Activated B cell treated with CpG ODN at 0.5 μM for 24 hours (primary cell): ENCODE measurements at regions not wholly inside any gene's neighbourhood (a gene's known extent, or its start where the extent isn't known, plus 50 kb on each side); places are given as distances from the start of the nearest gene placed in this dataset.

ENCODE experiments used
- ATAC-seq: fragments of 200-7000 bp; cut with Tn5 transposase; one replicate; pipeline ENCODE4 v1.10.0; 2021; ENCODE audit warnings: low read depth, mild to moderate bottlenecking, moderate library complexity
- CTCF ChIA-PET: fragments of 350-600 bp; sonication (Branson Sonifier 250); formaldehyde crosslinking; loops from one replicate; lab custom pipeline; 2021; ENCODE audit warnings: antibody characterized with exemption; lab: Charles Lee
- POLR2A ChIA-PET: fragments of 350-600 bp; sonication (Branson Sonifier 250); formaldehyde crosslinking; loops from one replicate; lab custom pipeline; 2021; ENCODE audit warnings: antibody characterized with exemption; lab: Charles Lee
- DNase-seq: peaks from one replicate; pipeline ENCODE4 v3.0.0; 2022
- H3K27ac Mint-ChIP-seq: one replicate; pipeline ENCODE4 v1.8.0; 2020; ENCODE audit warnings: mixed read lengths
- H3K27me3 Mint-ChIP-seq: one replicate; pipeline ENCODE4 v1.8.0; 2021; ENCODE audit warnings: mixed read lengths
- H3K36me3 Mint-ChIP-seq: one replicate; pipeline ENCODE4 v1.8.0; 2021; ENCODE audit warnings: low read depth, mixed read lengths
- H3K4me1 Mint-ChIP-seq: one replicate; pipeline ENCODE4 v1.8.0; 2021; ENCODE audit warnings: mixed read lengths
- H3K4me3 Mint-ChIP-seq: one replicate; pipeline ENCODE4 v1.8.0; 2020; ENCODE audit warnings: mild to moderate bottlenecking, mixed read lengths
- H3K9me3 Mint-ChIP-seq: one replicate; pipeline ENCODE4 v1.8.0; 2020; ENCODE audit warnings: mixed read lengths
- CTCF ChIP-seq: fragments of 200-600 bp; IDR thresholded peaks from one replicate; pipeline ENCODE4 v1.8.0; 2022; ENCODE audit warnings: antibody characterized with exemption, mild to moderate bottlenecking
- intact Hi-C: fragments of 100-400 bp; cut with micrococcal nuclease; formaldehyde crosslinking; loops from one replicate; pipeline ENCODE4 v1.15.1; 2024

- Mint-ChIP-seq H3K4me3 (no peak overlapping the region), H3K9me3 (no peaks in the 10 kb centered on the region), H3K4me1 (no peaks in the 10 kb centered on the region), H3K36me3 (no peaks in the 10 kb centered on the region), H3K27me3 (no peaks in the 10 kb centered on the region), H3K27ac (no peak overlapping the region)
- CTCF ChIA-PET: no interaction called here
- intact Hi-C loops: no loop called here
- no peak for DNase-seq
- POLR2A ChIA-PET: no interaction called here
- no peak for ATAC-seq
- TF ChIP-seq CTCF: no peak
These were observed 375.9 kb downstream of the NXPH1 start for GRCh38 chr7:8809320-8809719.

GRCh38 chr7:8817448-8818036, 384.1 kb downstream of the NXPH1 start:
- H3K4me3 Mint-ChIP-seq: no peak overlapping the region
- no peak for TF ChIP-seq CTCF
- no peaks in the 10 kb centered on the region for H3K36me3 Mint-ChIP-seq
- intact Hi-C loops: no loop called here
- ChIA-PET POLR2A (no interaction called here), CTCF (no interaction called here)
- ATAC-seq (no peak), DNase-seq (no peak)
- H3K27me3 Mint-ChIP-seq: no peaks in the 10 kb centered on the region
- no peak overlapping the region for H3K27ac Mint-ChIP-seq
- no peaks in the 10 kb centered on the region for H3K4me1 Mint-ChIP-seq
- H3K9me3 Mint-ChIP-seq: peaks cover 7% of the 10 kb centered on the region

- ATAC-seq: no peak
- Mint-ChIP-seq H3K27ac (no peak overlapping the region), H3K4me3 (no peak overlapping the region), H3K27me3 (no peaks in the 10 kb centered on the region), H3K36me3 (no peaks in the 10 kb centered on the region), H3K4me1 (no peaks in the 10 kb centered on the region), H3K9me3 (peaks cover 11% of the 10 kb centered on the region)
- no peak for TF ChIP-seq CTCF
- DNase-seq: no peak
- ChIA-PET CTCF (no interaction called here), POLR2A (no interaction called here)
- intact Hi-C loops: no loop called here
These were observed 385.0 kb downstream of the NXPH1 start for GRCh38 chr7:8818406-8818805.

- ATAC-seq (no peak), DNase-seq (no peak)
- CTCF ChIA-PET: no interaction called here
- Mint-ChIP-seq H3K4me1 (no peaks in the 10 kb centered on the region), H3K9me3 (peaks cover 13% of the 10 kb centered on the region), H3K27ac (no peak overlapping the region), H3K36me3 (no peaks in the 10 kb centered on the region), H3K4me3 (no peak overlapping the region), H3K27me3 (no peaks in the 10 kb centered on the region)
- POLR2A ChIA-PET: no interaction called here
- TF ChIP-seq CTCF: no peak
- intact Hi-C loops: no loop called here
These were observed 389.2 kb downstream of the NXPH1 start for GRCh38 chr7:8822595-8822994.

GRCh38 chr7:8823486-8823885, 390.1 kb downstream of the NXPH1 start:
- ATAC-seq (no peak), DNase-seq (no peak)
- no peak overlapping the region for H3K27ac Mint-ChIP-seq
- no peaks in the 10 kb centered on the region for H3K4me1 Mint-ChIP-seq
- TF ChIP-seq CTCF: no peak
- POLR2A ChIA-PET: no interaction called here
- intact Hi-C loops: no loop called here
- no peaks in the 10 kb centered on the region for H3K36me3 Mint-ChIP-seq
- no peaks in the 10 kb centered on the region for H3K27me3 Mint-ChIP-seq
- H3K9me3 Mint-ChIP-seq: peaks cover 13% of the 10 kb centered on the region
- CTCF ChIA-PET: no interaction called here
- H3K4me3 Mint-ChIP-seq: no peak overlapping the region
